Peyer's patch (tissue), 4 donors: ENCODE measurements at regions not wholly inside any gene's neighbourhood (a gene's known extent, or its start where the extent isn't known, plus 50 kb on each side); places are given as distances from the start of the nearest gene placed in this dataset.

Experiments
- CTCF ChIP-seq, 6 experiments: fragments of 450-650 bp in 4 of 6; fragments of 200-600 bp in 2 of 6; sonication (generic) in 1 of 6; IDR thresholded peaks; one replicate each; pipeline ENCODE4 v1.5.1; 2017 to 2019; ENCODE audit warnings: antibody characterized with exemption in 6 of 6, mild to moderate bottlenecking in 3 of 6, moderate library complexity in 1 of 6
- POLR2A ChIP-seq, 2 donors: fragments of 450-650 bp; IDR thresholded peaks; one replicate each; pipeline ENCODE4 v1.5.1; 2017; ENCODE audit warnings: antibody characterized with exemption in 2 of 2, mild to moderate bottlenecking in 2 of 2, moderate library complexity in 2 of 2

GRCh38 chr15:94858449-94858848, 627.1 kb downstream of the MCTP2 start:
- TF ChIP-seq POLR2A (IDR thresholded peaks at IDR 0.05) (no peak), CTCF (IDR thresholded peaks at IDR 0.05) (no peak)
